ENCODE measurements at regions not wholly inside any gene's neighbourhood (a gene's known extent, or its start where the extent isn't known, plus 50 kb on each side); places are given as distances from the start of the nearest gene placed in this dataset.

DNA sequence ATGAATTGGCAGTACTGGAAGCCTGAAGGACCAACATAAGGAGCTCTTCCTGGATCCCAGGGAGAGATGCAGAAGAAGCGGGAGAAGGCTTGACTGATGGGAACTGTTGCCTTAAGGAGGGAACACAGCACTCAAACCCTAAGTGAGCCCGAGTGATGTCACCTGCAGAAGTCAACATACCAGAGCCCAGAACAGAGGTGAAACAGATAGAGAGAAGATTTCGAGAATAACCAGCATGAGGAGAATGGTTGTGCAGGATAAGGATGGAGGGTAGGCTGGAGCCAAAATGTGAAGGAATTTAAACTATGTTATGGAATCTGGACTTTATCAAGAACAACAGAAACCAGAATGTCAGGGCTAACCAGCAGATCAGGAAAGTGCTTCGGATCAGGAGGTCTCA lies 463.1 kb upstream of the DDX18 start:
- TF ChIP-seq SIN3A (IDR thresholded peaks at IDR 0.05; ENCODE audit: low read depth), result no peak
- TF ChIP-seq, protein P1, sequence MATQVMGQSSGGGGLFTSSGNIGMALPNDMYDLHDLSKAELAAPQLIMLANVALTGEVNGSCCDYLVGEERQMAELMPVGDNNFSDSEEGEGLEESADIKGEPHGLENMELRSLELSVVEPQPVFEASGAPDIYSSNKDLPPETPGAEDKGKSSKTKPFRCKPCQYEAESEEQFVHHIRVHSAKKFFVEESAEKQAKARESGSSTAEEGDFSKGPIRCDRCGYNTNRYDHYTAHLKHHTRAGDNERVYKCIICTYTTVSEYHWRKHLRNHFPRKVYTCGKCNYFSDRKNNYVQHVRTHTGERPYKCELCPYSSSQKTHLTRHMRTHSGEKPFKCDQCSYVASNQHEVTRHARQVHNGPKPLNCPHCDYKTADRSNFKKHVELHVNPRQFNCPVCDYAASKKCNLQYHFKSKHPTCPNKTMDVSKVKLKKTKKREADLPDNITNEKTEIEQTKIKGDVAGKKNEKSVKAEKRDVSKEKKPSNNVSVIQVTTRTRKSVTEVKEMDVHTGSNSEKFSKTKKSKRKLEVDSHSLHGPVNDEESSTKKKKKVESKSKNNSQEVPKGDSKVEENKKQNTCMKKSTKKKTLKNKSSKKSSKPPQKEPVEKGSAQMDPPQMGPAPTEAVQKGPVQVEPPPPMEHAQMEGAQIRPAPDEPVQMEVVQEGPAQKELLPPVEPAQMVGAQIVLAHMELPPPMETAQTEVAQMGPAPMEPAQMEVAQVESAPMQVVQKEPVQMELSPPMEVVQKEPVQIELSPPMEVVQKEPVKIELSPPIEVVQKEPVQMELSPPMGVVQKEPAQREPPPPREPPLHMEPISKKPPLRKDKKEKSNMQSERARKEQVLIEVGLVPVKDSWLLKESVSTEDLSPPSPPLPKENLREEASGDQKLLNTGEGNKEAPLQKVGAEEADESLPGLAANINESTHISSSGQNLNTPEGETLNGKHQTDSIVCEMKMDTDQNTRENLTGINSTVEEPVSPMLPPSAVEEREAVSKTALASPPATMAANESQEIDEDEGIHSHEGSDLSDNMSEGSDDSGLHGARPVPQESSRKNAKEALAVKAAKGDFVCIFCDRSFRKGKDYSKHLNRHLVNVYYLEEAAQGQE (IDR thresholded peaks at IDR 0.05; ENCODE audit: low read depth), result no peak
- no peak for TF ChIP-seq SRF (IDR thresholded peaks at IDR 0.05; ENCODE audit: low read depth)
- TF ChIP-seq, protein P2, sequence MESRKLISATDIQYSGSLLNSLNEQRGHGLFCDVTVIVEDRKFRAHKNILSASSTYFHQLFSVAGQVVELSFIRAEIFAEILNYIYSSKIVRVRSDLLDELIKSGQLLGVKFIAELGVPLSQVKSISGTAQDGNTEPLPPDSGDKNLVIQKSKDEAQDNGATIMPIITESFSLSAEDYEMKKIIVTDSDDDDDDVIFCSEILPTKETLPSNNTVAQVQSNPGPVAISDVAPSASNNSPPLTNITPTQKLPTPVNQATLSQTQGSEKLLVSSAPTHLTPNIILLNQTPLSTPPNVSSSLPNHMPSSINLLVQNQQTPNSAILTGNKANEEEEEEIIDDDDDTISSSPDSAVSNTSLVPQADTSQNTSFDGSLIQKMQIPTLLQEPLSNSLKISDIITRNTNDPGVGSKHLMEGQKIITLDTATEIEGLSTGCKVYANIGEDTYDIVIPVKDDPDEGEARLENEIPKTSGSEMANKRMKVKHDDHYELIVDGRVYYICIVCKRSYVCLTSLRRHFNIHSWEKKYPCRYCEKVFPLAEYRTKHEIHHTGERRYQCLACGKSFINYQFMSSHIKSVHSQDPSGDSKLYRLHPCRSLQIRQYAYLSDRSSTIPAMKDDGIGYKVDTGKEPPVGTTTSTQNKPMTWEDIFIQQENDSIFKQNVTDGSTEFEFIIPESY (IDR thresholded peaks at IDR 0.05; ENCODE audit: extremely low read depth, insufficient replicate concordance, low read length), result no peak
- no peak for TF ChIP-seq EZH2 (IDR thresholded peaks at IDR 0.05)
- TF ChIP-seq ZNF274 (IDR thresholded peaks at IDR 0.05; ENCODE audit: low read depth, low read length), result no peak
- TF ChIP-seq YY1 (IDR thresholded peaks at IDR 0.05; ENCODE audit: extremely low read depth, insufficient replicate concordance, low read depth, low read length), result no peak
- TF ChIP-seq SP1 (IDR thresholded peaks at IDR 0.05; ENCODE audit: low read depth), result no peak
- TF ChIP-seq RAD21 (IDR thresholded peaks at IDR 0.05; ENCODE audit: low read depth), result no peak
- no peak for TF ChIP-seq POLR2A (IDR thresholded peaks at IDR 0.05; ENCODE audit: borderline replicate concordance, extremely low read depth, insufficient read depth, insufficient read length)
- no peak for TF ChIP-seq CBX3 (IDR thresholded peaks at IDR 0.05; ENCODE audit: low read depth)
- no peak for TF ChIP-seq POLR2AphosphoS5 (IDR thresholded peaks at IDR 0.05; ENCODE audit: low read depth, low read length)
- TF ChIP-seq, protein P3, sequence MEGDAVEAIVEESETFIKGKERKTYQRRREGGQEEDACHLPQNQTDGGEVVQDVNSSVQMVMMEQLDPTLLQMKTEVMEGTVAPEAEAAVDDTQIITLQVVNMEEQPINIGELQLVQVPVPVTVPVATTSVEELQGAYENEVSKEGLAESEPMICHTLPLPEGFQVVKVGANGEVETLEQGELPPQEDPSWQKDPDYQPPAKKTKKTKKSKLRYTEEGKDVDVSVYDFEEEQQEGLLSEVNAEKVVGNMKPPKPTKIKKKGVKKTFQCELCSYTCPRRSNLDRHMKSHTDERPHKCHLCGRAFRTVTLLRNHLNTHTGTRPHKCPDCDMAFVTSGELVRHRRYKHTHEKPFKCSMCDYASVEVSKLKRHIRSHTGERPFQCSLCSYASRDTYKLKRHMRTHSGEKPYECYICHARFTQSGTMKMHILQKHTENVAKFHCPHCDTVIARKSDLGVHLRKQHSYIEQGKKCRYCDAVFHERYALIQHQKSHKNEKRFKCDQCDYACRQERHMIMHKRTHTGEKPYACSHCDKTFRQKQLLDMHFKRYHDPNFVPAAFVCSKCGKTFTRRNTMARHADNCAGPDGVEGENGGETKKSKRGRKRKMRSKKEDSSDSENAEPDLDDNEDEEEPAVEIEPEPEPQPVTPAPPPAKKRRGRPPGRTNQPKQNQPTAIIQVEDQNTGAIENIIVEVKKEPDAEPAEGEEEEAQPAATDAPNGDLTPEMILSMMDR (IDR thresholded peaks at IDR 0.05 in 2 of 3, conservative IDR thresholded peaks at IDR 0.05 in 1 of 3; ENCODE audit: borderline replicate concordance in 1 of 3, insufficient read depth in 1 of 3, low read depth in 2 of 3, low read length in 2 of 3), result no peak
- no peak for TF ChIP-seq ELF1 (IDR thresholded peaks at IDR 0.05; ENCODE audit: borderline replicate concordance, low read depth)
- TF ChIP-seq FOSL1 (IDR thresholded peaks at IDR 0.05; ENCODE audit: low read depth), result no peak
- H3K9me3 ChIP-seq (ENCODE audit: control insufficient read depth in 1 of 2, insufficient read depth in 1 of 2, low read depth in 1 of 2, low read length in 2 of 2), result peaks cover 12 to 30% of the 10 kb centered on the region in 2 experiments; a peak in 2 of 4 replicates
- H3K4me1 ChIP-seq (ENCODE audit: control insufficient read depth in 1 of 2, insufficient read depth in 2 of 2, low read length in 2 of 2), result no peaks in the 10 kb centered on the region
- H3K4me2 ChIP-seq (ENCODE audit: low read length), result no peak overlapping the region
- RAD21 ChIA-PET (ENCODE audit: low non-redundant PET in 1 of 2, low total read pairs in 2 of 2, uncharacterized antibody in 2 of 2, unreplicated experiment in 2 of 2), result no interaction called here
- POLR2A ChIA-PET, result no interaction called here
- H3K27me3 ChIP-seq (ENCODE audit: insufficient read depth, low read length), result no peaks in the 10 kb centered on the region
- no peak overlapping the region for H3K27ac ChIP-seq (ENCODE audit: low read depth, low read length)
- H3K9ac ChIP-seq (ENCODE audit: low read length), result no peak overlapping the region
- H3K79me2 ChIP-seq (ENCODE audit: insufficient read depth, low read length), result no peaks in the 10 kb centered on the region
- DNase-seq (ENCODE audit: low read depth, low spot score), result no peak
- intact Hi-C loops (cut with micrococcal nuclease), result no loop called here
- BruUV-seq (replicated peaks), result no TSS peak
- no peaks in the 10 kb centered on the region for H4K20me1 ChIP-seq (ENCODE audit: insufficient read depth)
- no peaks in the 10 kb centered on the region for H3K36me3 ChIP-seq (ENCODE audit: control insufficient read depth in 1 of 2, insufficient read depth in 2 of 2, low read length in 2 of 2)
- no peaks in the 10 kb centered on the region for H3K9me2 ChIP-seq (ENCODE audit: insufficient read depth)
- ATAC-seq, result no peak
- no peak overlapping the region for H3K4me3 ChIP-seq (replicated peaks in 1 of 2; ENCODE audit: low read depth in 1 of 2, low read length in 2 of 2)
- CTCF ChIA-PET, result no interaction called here
- no peak overlapping the region for H2AFZ ChIP-seq (ENCODE audit: low read depth, low read length, poor library complexity, severe bottlenecking)
